Sigmoid colon (tissue), 4 donors: ENCODE measurements at regions not wholly inside any gene's neighbourhood (a gene's known extent, or its start where the extent isn't known, plus 50 kb on each side); places are given as distances from the start of the nearest gene placed in this dataset.
"Not testable (repeated sequence)": the region's sequence is repeated elsewhere in the genome, so short reads cannot be mapped to it uniquely, and the experiment has no call there.

ENCODE experiments used
- CTCF ChIP-seq, 4 experiments: fragments of 450-650 bp in 3 of 4; fragments of 200-600 bp in 1 of 4; IDR thresholded peaks; one replicate each; pipeline ENCODE4 v1.5.1; 2016 to 2019; ENCODE audit warnings: antibody characterized with exemption in 4 of 4, mild to moderate bottlenecking in 3 of 4, moderate library complexity in 2 of 4
- EP300 ChIP-seq, 4 donors: sonication (generic); formaldehyde crosslinking; IDR thresholded peaks; one replicate each; pipeline ENCODE4 v1.6.1; 2017; ENCODE audit warnings: antibody characterized with exemption in 4 of 4
- POLR2A ChIP-seq, 2 donors: fragments of 450-650 bp; IDR thresholded peaks; one replicate each; pipeline ENCODE4 v1.6.1; 2016; ENCODE audit warnings: antibody characterized with exemption in 2 of 2, mild to moderate bottlenecking in 2 of 2, moderate library complexity in 2 of 2
- POLR2AphosphoS5 ChIP-seq, 4 donors: sonication (generic); formaldehyde crosslinking; IDR thresholded peaks; one replicate each; pipeline ENCODE4 v1.6.1; 2017; ENCODE audit warnings: antibody characterized with exemption in 4 of 4

GRCh38 chr21:7956074-7956452 is 2565.3 kb upstream of the TPTE start:
- TF ChIP-seq POLR2A, POLR2AphosphoS5, CTCF, EP300 (IDR thresholded peaks at IDR 0.05): not testable (repeated sequence)
